HepG2 (cell line): ENCODE measurements at regions not wholly inside any gene's neighbourhood (a gene's known extent, or its start where the extent isn't known, plus 50 kb on each side); places are given as distances from the start of the nearest gene placed in this dataset.

Source experiments
- CEBPG ChIP-seq: IDR thresholded peaks from 2 replicates; pipeline ENCODE4 v1.6.1; 2016
- CSRNP1 ChIP-seq: sonication (generic); formaldehyde crosslinking; IDR thresholded peaks from 2 replicates; pipeline ENCODE4 v1.8.1; 2023; ENCODE audit warnings: mild to moderate bottlenecking, missing genetic modification reagents
- FOXP1 ChIP-seq, 2 experiments: fragments of 450-650 bp in 1 of 2; IDR thresholded peaks; 2 replicates each; pipeline ENCODE4 v1.6.1; 2017 to 2018; ENCODE audit warnings: antibody characterized with exemption in 1 of 2
- GMEB2 ChIP-seq: IDR thresholded peaks from 2 replicates; pipeline ENCODE4 v1.6.1; 2016; ENCODE audit warnings: missing biosample characterization, missing genetic modification reagents, low read depth
- HMGXB3 ChIP-seq: sonication (generic); formaldehyde crosslinking; IDR thresholded peaks from 2 replicates; pipeline ENCODE4 v1.4.0; 2020; ENCODE audit warnings: missing genetic modification reagents, borderline replicate concordance
- KDM5A ChIP-seq: fragments of 200-600 bp; sonication (generic); IDR thresholded peaks from 2 replicates; pipeline ENCODE4 v1.7.0; 2018; ENCODE audit warnings: antibody characterized with exemption, mild to moderate bottlenecking, low read length, borderline replicate concordance
- NRL ChIP-seq: sonication (generic); formaldehyde crosslinking; IDR thresholded peaks from 2 replicates; pipeline ENCODE4 v1.5.0; 2020; ENCODE audit warnings: missing genetic modification reagents, mild to moderate bottlenecking, moderate library complexity, borderline replicate concordance
- REPIN1 ChIP-seq: sonication (generic); formaldehyde crosslinking; IDR thresholded peaks from 2 replicates; pipeline ENCODE4 v1.8.0; 2022; ENCODE audit warnings: missing genetic modification reagents, low read depth, mild to moderate bottlenecking, borderline replicate concordance
- SRSF1 ChIP-seq: fragments of 200-400 bp; formaldehyde crosslinking; optimal IDR thresholded peaks from 2 replicates; pipeline ENCODE3; 2017; ENCODE audit warnings: mild to moderate bottlenecking, low read depth, low read length, moderate library complexity
- ZBTB39 ChIP-seq: sonication (generic); formaldehyde crosslinking; IDR thresholded peaks from 2 replicates; pipeline ENCODE4 v1.5.0; 2020; ENCODE audit warnings: missing genetic modification reagents
- ZMAT5 ChIP-seq: sonication (generic); formaldehyde crosslinking; IDR thresholded peaks from 2 replicates; pipeline ENCODE4 v1.5.0; 2020; ENCODE audit warnings: mild to moderate bottlenecking, low read depth, missing genetic modification reagents, borderline replicate concordance
- ZNF251 ChIP-seq: sonication (generic); formaldehyde crosslinking; IDR thresholded peaks from 2 replicates; pipeline ENCODE4 v1.9.0; 2021; ENCODE audit warnings: mild to moderate bottlenecking, missing genetic modification reagents
- ZNF263 ChIP-seq: sonication (generic); formaldehyde crosslinking; IDR thresholded peaks from 2 replicates; pipeline ENCODE4 v1.4.0; 2020; ENCODE audit warnings: missing genetic modification reagents
- ZNF281 ChIP-seq: sonication (generic); formaldehyde crosslinking; IDR thresholded peaks from 2 replicates; pipeline ENCODE4 v1.4.0; 2020; ENCODE audit warnings: missing genetic modification reagents, borderline replicate concordance
- ZNF331 ChIP-seq: sonication (generic); formaldehyde crosslinking; IDR thresholded peaks from 2 replicates; pipeline ENCODE4 v1.4.0; 2020; ENCODE audit warnings: missing genetic modification reagents
- ZNF501 ChIP-seq: sonication (generic); formaldehyde crosslinking; IDR thresholded peaks from 2 replicates; pipeline ENCODE4 v1.5.1; 2020; ENCODE audit warnings: mild to moderate bottlenecking, moderate library complexity, missing genetic modification reagents

- TF ChIP-seq ZBTB39 (0 out of 2 replicates have a peak, but pooled peaks have one; percentile 41), HMGXB3 (CRISPR knock-in tag) (peak; percentile 43; the same call in 1 of the 2 replicates), REPIN1 (CRISPR knock-in tag) (peak; percentile 84; the same call in 1 of the 2 replicates), ZNF251 (no peak), KDM5A (no peak), ZNF281 (CRISPR knock-in tag) (peak; percentile 99), NRL (CRISPR knock-in tag) (peak; percentile 74; the same call in 1 of the 2 replicates), SRSF1 (peak; percentile 61), ZMAT5 (CRISPR knock-in tag) (no peak), ZNF331 (CRISPR knock-in tag) (peak; percentile 87), GMEB2 (no peak), ZNF501 (peak; percentile 74), CSRNP1 (CRISPR knock-in tag) (no peak), CEBPG (peak; percentile 47), FOXP1 (IDR thresholded peaks at IDR 0.05) (no peak), FOXP1 (CRISPR knock-in tag; IDR thresholded peaks at IDR 0.05) (peak; percentile 77), ZNF263 (CRISPR knock-in tag) (peak; percentile 42; the same call in 1 of the 2 replicates)
Measured at GRCh38 chr1:40919475-40920011, 57.4 kb upstream of the CITED4 start (continued).
